K562 (cell line): ENCODE measurements at regions not wholly inside any gene's neighbourhood (a gene's known extent, or its start where the extent isn't known, plus 50 kb on each side); places are given as distances from the start of the nearest gene placed in this dataset.

ENCODE experiments used
- E2F1 ChIP-seq: sonication (generic); formaldehyde crosslinking; IDR thresholded peaks from 2 replicates; pipeline ENCODE4 v1.8.1; 2023; ENCODE audit warnings: mild to moderate bottlenecking, missing genetic modification reagents, moderate library complexity
- HDAC6 ChIP-seq: IDR thresholded peaks from 2 replicates; pipeline ENCODE4 v1.6.1; 2012; ENCODE audit warnings: low read depth, mild to moderate bottlenecking, control low read depth, inconsistent platforms, low read length, moderate library complexity
- HINFP ChIP-seq: fragments of 450-650 bp; conservative IDR thresholded peaks from 2 replicates; pipeline ENCODE4 v1.6.1; 2016; ENCODE audit warnings: missing genetic modification characterization, low read depth, mild to moderate bottlenecking, control low read depth, missing compliant biosample characterization
- NCOA2 ChIP-seq, 2 experiments: fragments of 450-650 bp; IDR thresholded peaks; 2 replicates each; pipeline ENCODE4 v1.6.1; 2018; ENCODE audit warnings: mild to moderate bottlenecking in 2 of 2, moderate library complexity in 1 of 2; ENCODE audit not compliant: partially characterized antibody in 2 of 2
- PHF8 ChIP-seq: fragments of 200-600 bp; sonication (generic); IDR thresholded peaks from 2 replicates; pipeline ENCODE4 v1.6.1; 2012; ENCODE audit warnings: mixed run types, mild to moderate bottlenecking, inconsistent platforms, low read length, moderate library complexity, borderline replicate concordance
- SP2 ChIP-seq: IDR thresholded peaks from 2 replicates; pipeline ENCODE4 v1.6.1; 2011; ENCODE audit warnings: mild to moderate bottlenecking, low read depth, low read length, moderate library complexity; ENCODE audit not compliant: poor library complexity, severe bottlenecking; ENCODE audit errors: extremely low read depth
- SREBF2 ChIP-seq: sonication (generic); formaldehyde crosslinking; IDR thresholded peaks from 2 replicates; pipeline ENCODE4 v1.4.0; 2020; ENCODE audit warnings: mild to moderate bottlenecking, missing genetic modification reagents
- ZNF24 ChIP-seq: fragments of 450-650 bp; IDR thresholded peaks from 2 replicates; pipeline ENCODE4 v1.6.1; 2016
- TF ChIP-seq, protein P1 (sequence below), 3 experiments: IDR thresholded peaks in 2 of 3; conservative IDR thresholded peaks in 1 of 3; 2 replicates each; pipeline ENCODE4 v1.5.1; 2011 to 2012; ENCODE audit warnings: low read length in 3 of 3, mild to moderate bottlenecking in 3 of 3, control low read depth in 2 of 3, improper control_type of control experiment in 1 of 3, inconsistent platforms in 1 of 3, low read depth in 1 of 3, mixed read lengths in 1 of 3, moderate library complexity in 1 of 3; ENCODE audit not compliant: insufficient read depth in 2 of 3
- TF ChIP-seq, protein P2 (sequence below): conservative IDR thresholded peaks from 2 replicates; pipeline ENCODE4 v1.6.1; 2011; ENCODE audit warnings: low read depth, mild to moderate bottlenecking, low read length; ENCODE audit not compliant: control insufficient read depth

DNA sequence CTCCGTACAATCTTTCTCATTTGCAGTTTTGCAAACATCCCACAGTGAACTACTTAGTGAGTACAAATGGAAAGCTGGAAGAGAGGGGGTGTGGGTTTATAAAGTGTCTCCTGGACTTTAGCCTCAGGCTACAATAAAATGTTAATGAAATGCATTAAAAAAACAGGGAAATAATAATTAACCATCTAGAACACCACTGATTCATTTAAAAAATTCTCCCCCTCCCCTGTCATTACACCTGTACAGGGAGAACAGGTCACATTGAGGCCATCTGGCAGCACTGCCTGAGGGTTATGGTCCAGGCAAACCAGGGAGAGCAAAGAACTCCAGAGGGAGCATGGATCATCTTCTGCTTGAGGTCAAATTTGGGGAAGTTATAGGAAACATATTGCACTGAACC is 96.3 kb downstream of the TSPAN8 start:
- TF ChIP-seq, protein P1, sequence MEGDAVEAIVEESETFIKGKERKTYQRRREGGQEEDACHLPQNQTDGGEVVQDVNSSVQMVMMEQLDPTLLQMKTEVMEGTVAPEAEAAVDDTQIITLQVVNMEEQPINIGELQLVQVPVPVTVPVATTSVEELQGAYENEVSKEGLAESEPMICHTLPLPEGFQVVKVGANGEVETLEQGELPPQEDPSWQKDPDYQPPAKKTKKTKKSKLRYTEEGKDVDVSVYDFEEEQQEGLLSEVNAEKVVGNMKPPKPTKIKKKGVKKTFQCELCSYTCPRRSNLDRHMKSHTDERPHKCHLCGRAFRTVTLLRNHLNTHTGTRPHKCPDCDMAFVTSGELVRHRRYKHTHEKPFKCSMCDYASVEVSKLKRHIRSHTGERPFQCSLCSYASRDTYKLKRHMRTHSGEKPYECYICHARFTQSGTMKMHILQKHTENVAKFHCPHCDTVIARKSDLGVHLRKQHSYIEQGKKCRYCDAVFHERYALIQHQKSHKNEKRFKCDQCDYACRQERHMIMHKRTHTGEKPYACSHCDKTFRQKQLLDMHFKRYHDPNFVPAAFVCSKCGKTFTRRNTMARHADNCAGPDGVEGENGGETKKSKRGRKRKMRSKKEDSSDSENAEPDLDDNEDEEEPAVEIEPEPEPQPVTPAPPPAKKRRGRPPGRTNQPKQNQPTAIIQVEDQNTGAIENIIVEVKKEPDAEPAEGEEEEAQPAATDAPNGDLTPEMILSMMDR (IDR thresholded peaks at IDR 0.05 in 2 of 3, conservative IDR thresholded peaks at IDR 0.05 in 1 of 3; ENCODE audit: insufficient read depth in 2 of 3, low read depth in 1 of 3, low read length in 3 of 3) = no peak
- TF ChIP-seq SREBF2 (CRISPR knock-in tag) = no peak
- no peak for TF ChIP-seq PHF8
- no peak for TF ChIP-seq HDAC6
- no peak for TF ChIP-seq HINFP
- TF ChIP-seq NCOA2 (IDR thresholded peaks at IDR 0.05; ENCODE audit: partially characterized antibody in 2 of 2) = no peak
- no peak for TF ChIP-seq SP2
- TF ChIP-seq ZNF24 = no peak
- no peak for TF ChIP-seq E2F1 (CRISPR knock-in tag)
- TF ChIP-seq, protein P2, sequence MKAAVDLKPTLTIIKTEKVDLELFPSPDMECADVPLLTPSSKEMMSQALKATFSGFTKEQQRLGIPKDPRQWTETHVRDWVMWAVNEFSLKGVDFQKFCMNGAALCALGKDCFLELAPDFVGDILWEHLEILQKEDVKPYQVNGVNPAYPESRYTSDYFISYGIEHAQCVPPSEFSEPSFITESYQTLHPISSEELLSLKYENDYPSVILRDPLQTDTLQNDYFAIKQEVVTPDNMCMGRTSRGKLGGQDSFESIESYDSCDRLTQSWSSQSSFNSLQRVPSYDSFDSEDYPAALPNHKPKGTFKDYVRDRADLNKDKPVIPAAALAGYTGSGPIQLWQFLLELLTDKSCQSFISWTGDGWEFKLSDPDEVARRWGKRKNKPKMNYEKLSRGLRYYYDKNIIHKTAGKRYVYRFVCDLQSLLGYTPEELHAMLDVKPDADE = no peak
